Mesothelial cell of epicardium (in vitro differentiated cells): ENCODE measurements at regions not wholly inside any gene's neighbourhood (a gene's known extent, or its start where the extent isn't known, plus 50 kb on each side); places are given as distances from the start of the nearest gene placed in this dataset.

ENCODE experiments used
- DNase-seq, 2 experiments: peaks; one replicate each; pipeline ENCODE4 v3.0.0; 2021; ENCODE audit warnings: low spot score in 2 of 2; ENCODE audit not compliant: unreplicated experiment in 2 of 2
- H3K27ac Mint-ChIP-seq: 2 replicates; pipeline ENCODE4 v1.8.0; 2021; ENCODE audit warnings: mixed read lengths
- H3K27me3 Mint-ChIP-seq: 2 replicates; pipeline ENCODE4 v1.8.0; 2021; ENCODE audit warnings: low read depth, mixed read lengths
- H3K36me3 Mint-ChIP-seq: 2 replicates; pipeline ENCODE4 v1.8.0; 2021; ENCODE audit warnings: mixed read lengths
- H3K4me1 Mint-ChIP-seq: 2 replicates; pipeline ENCODE4 v1.8.0; 2021; ENCODE audit warnings: mixed read lengths
- H3K4me3 Mint-ChIP-seq: 2 replicates; pipeline ENCODE4 v1.8.0; 2021; ENCODE audit warnings: mild to moderate bottlenecking, moderate library complexity, mixed read lengths
- H3K9me3 Mint-ChIP-seq: 2 replicates; pipeline ENCODE4 v1.8.0; 2021; ENCODE audit warnings: mixed read lengths
- TF ChIP-seq, protein P1 (sequence below): fragments of 200-600 bp; sonication (generic); IDR thresholded peaks from one replicate; pipeline ENCODE4 v1.5.0; 2021; ENCODE audit warnings: antibody characterized with exemption; ENCODE audit not compliant: unreplicated experiment

DNA sequence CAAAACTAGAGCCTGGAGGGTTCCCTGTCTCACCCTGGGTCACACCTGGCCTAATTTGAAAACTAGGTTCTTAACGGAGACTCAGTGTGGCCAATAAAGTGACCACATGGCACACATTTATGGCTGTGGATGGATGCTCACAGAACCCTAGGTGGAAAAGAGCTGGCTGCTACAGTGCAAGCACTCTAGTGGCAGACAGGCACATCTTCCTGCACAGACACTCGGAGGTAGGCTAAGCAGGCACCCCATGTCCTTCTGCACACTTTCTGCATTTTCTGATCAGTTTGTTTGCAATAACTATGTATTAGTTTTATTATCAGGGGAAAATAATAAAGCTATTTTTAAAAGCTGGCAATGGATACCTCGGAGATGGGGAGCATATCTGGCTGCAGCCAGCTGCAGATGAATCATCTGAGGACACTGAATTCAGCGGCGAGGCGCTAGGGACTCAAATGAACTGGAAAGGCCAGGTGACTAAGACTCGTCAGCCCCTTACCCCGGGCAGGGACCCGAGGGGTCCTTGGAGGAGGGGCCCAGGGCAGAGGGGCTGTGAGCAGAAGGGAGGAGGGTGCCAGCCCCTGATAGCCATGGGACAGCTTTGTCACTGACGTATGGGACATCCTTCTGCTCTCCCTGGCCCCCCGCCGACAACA, 96.2 kb downstream of the OLFM1 start:
- Mint-ChIP-seq H3K27ac (no peak overlapping the region), H3K27me3 (peaks cover 54% of the 10 kb centered on the region), H3K36me3 (no peaks in the 10 kb centered on the region), H3K9me3 (no peaks in the 10 kb centered on the region), H3K4me3 (no peak overlapping the region), H3K4me1 (peaks cover 6% of the 10 kb centered on the region)
- DNase-seq: no peak
- TF ChIP-seq, protein P1, sequence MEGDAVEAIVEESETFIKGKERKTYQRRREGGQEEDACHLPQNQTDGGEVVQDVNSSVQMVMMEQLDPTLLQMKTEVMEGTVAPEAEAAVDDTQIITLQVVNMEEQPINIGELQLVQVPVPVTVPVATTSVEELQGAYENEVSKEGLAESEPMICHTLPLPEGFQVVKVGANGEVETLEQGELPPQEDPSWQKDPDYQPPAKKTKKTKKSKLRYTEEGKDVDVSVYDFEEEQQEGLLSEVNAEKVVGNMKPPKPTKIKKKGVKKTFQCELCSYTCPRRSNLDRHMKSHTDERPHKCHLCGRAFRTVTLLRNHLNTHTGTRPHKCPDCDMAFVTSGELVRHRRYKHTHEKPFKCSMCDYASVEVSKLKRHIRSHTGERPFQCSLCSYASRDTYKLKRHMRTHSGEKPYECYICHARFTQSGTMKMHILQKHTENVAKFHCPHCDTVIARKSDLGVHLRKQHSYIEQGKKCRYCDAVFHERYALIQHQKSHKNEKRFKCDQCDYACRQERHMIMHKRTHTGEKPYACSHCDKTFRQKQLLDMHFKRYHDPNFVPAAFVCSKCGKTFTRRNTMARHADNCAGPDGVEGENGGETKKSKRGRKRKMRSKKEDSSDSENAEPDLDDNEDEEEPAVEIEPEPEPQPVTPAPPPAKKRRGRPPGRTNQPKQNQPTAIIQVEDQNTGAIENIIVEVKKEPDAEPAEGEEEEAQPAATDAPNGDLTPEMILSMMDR: no peak

DNA sequence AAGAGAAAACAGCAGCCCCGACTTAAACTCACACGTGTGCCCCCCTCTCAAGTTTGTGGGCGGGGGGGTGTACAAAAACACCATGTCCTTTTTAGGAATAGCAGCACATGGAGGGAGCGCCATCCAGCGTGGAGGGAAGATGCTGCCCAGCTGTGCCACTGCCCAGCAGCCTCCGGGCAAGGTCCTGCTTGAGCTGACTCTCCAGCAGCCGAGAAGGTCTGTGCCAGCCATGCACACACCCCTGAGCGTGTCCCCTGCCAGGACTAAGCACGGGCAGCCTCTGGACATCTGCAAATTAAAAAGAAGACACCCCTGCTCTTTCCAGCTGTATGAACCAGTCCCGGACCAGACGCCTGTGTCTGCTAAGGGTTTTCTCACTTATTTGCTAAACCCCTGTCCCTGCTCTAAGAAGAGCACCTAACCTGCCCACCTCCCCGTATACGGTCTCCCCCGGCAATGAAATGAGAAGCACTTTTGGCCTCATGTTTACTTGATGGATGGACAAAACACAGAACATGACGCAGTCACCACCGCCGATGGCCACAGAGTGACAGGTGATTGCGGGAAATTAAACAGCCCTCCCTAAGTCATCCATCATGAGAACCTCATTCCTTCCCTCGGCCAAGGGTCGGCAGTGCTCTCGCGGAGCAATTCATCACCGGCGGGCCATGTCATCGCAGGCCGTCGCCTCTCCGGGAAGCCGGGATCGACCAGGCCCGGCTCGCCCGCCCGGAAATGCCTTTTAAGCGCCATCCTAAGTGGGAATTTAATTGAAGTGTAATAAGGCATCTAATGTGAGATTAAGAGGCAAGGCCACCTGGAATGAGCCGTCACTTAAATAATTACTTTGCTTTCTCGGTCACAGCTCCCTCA, 96.9 kb downstream of the OLFM1 start:
- DNase-seq: no peak
- no peaks in the 10 kb centered on the region for H3K9me3 Mint-ChIP-seq
- H3K4me1 Mint-ChIP-seq: peaks cover 6% of the 10 kb centered on the region
- no peak overlapping the region for H3K27ac Mint-ChIP-seq
- TF ChIP-seq, protein P1: no peak
- peaks cover 54% of the 10 kb centered on the region for H3K27me3 Mint-ChIP-seq
- no peaks in the 10 kb centered on the region for H3K36me3 Mint-ChIP-seq
- H3K4me3 Mint-ChIP-seq: no peak overlapping the region

DNA sequence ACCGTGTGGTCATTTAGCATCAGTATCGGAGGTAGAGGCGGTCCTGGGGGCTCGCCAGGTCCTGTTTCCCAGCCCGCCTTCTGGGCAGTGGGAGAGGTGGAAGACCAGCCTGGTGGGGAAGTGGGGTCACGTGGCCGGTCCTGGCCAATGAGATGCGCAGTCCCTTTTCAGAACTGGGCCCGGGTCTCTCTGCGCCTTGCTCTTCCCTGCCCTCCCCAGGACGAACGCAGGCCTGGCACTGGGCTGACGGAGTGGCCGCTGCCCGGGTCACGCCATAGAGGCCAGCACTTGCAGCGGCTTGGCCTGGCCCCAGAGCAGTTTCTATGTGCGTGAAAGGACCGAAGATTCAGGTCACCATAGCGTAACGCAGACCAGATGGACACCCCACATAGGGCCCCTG, 97.6 kb downstream of the OLFM1 start:
- no peak for DNase-seq
- H3K9me3 Mint-ChIP-seq: no peaks in the 10 kb centered on the region
- peaks cover 6% of the 10 kb centered on the region for H3K4me1 Mint-ChIP-seq
- H3K27me3 Mint-ChIP-seq: peaks cover 59% of the 10 kb centered on the region
- no peak overlapping the region for H3K27ac Mint-ChIP-seq
- no peaks in the 10 kb centered on the region for H3K36me3 Mint-ChIP-seq
- TF ChIP-seq, protein P1: no peak
- no peak overlapping the region for H3K4me3 Mint-ChIP-seq

DNA sequence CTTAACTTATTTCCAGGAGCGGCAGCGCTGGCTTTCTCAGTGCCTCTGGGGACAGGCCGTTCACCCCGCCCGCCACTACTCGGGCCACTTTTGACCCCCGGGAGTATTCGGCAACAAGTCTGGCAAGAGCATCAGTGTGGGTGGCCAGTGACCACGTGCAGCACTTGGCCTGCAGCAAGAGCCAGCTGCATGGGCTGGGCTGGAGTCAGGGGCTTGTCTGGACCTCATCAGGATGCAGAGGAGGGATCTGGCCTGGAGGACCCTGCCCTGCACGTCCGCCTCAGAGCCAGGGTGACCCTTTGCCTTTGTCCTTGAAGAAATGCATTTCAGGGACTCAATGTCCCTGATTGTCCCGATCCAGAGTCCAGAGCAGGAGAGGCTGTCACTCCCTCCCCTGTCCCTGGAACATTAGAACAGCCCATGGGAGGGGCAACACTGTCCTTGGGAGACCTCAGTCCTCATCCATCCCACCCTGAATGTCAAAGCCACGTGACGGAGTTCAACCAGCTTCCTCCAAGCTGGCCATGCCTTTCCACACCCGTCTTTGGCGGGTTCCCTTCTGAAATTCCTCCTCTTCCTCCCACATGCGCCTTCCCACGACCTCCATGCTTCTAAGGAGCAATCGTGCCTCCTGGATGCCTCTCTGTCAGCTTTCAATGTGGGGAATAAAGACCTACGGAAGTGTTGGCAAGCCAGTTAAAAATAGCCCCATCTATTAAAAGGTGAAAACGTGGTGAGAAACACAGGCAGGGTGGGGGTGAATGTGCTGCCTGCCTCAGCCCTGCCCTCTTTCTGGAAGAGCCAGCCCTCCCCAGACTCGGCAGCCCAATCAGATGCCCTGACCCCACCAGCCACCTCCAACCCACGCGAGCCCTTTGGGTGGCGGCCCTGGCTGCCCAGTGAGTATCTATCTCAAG, 99.0 kb downstream of the OLFM1 start:
- Mint-ChIP-seq H3K27ac (no peak overlapping the region), H3K4me3 (no peak overlapping the region), H3K9me3 (no peaks in the 10 kb centered on the region), H3K27me3 (peaks cover 62% of the 10 kb centered on the region), H3K4me1 (peaks cover 6% of the 10 kb centered on the region), H3K36me3 (no peaks in the 10 kb centered on the region)
- no peak for DNase-seq
- TF ChIP-seq, protein P1: no peak

DNA sequence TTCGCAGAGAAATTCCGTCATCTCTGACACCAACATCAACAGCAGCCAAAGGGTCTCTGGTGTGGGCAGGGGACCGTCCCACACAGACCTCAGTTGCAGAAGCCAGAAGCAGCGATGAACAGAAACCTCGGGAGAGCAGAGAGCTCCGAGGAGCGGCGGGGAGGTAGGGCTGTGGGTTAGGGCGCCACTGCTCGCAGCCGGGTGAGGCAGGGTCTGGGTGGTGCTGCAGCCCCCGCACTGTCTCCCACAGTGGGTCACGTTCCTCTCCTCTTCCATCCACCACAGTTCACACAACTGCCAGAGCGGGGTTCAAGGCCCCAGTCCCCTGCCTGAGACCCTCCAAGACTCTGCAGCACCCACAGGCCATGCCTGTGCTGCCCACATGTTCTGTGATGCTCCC, 99.9 kb downstream of the OLFM1 start:
- H3K9me3 Mint-ChIP-seq: no peaks in the 10 kb centered on the region
- peaks cover 6% of the 10 kb centered on the region for H3K4me1 Mint-ChIP-seq
- TF ChIP-seq, protein P1: no peak
- no peaks in the 10 kb centered on the region for H3K36me3 Mint-ChIP-seq
- H3K27ac Mint-ChIP-seq: no peak overlapping the region
- H3K27me3 Mint-ChIP-seq: peaks cover 57% of the 10 kb centered on the region
- H3K4me3 Mint-ChIP-seq: no peak overlapping the region
- no peak for DNase-seq
